ENCODE measurements at regions not wholly inside any gene's neighbourhood (a gene's known extent, or its start where the extent isn't known, plus 50 kb on each side); places are given as distances from the start of the nearest gene placed in this dataset.

- no peak for TF ChIP-seq CTCF (conservative IDR thresholded peaks at IDR 0.05; ENCODE audit: low read depth, low read length)
- TF ChIP-seq EZH2 (IDR thresholded peaks at IDR 0.05; ENCODE audit: low read length, unreplicated experiment), result no peak
Measured at GRCh38 chr12:128155571-128155970, 111.4 kb upstream of the TMEM132C start.

Measured in PC-3 (cell line).